Suppressor macrophage treated with lipopolysaccharide for 1 hour (primary cell): ENCODE measurements at regions not wholly inside any gene's neighbourhood (a gene's known extent, or its start where the extent isn't known, plus 50 kb on each side); places are given as distances from the start of the nearest gene placed in this dataset.

ENCODE experiments used
- DNase-seq, 3 donors: peaks; one replicate each; pipeline ENCODE4 v3.0.0-alpha.2; 2020 to 2022

- DNase-seq: no peak
Measured at GRCh38 chr12:24025153-24025798, 75.8 kb upstream of the SOX5 start.

GRCh38 chr12:24023081-24023480, 73.6 kb upstream of the SOX5 start:
- DNase-seq: no peak

- no peak for DNase-seq
Measured at GRCh38 chr12:24021164-24021502, 71.7 kb upstream of the SOX5 start.

- DNase-seq: no peak
Measured at GRCh38 chr12:24020397-24021163, 71.1 kb upstream of the SOX5 start.

- DNase-seq: no peak
Measured at GRCh38 chr12:24015833-24016160, 66.3 kb upstream of the SOX5 start.

GRCh38 chr12:24014915-24015832, 65.7 kb upstream of the SOX5 start:
- no peak for DNase-seq

- no peak for DNase-seq
Measured at GRCh38 chr12:24014240-24014639, 64.8 kb upstream of the SOX5 start.

- no peak for DNase-seq
Measured at GRCh38 chr12:24012528-24012927, 63.1 kb upstream of the SOX5 start.

- DNase-seq: no peak
Measured at GRCh38 chr12:24011927-24012507, 62.5 kb upstream of the SOX5 start.

- DNase-seq: no peak
Measured at GRCh38 chr12:24008166-24008565, 58.7 kb upstream of the SOX5 start.
